NCI-H2196 (cell line): ENCODE measurements at regions not wholly inside any gene's neighbourhood (a gene's known extent, or its start where the extent isn't known, plus 50 kb on each side); places are given as distances from the start of the nearest gene placed in this dataset.
"Not testable (repeated sequence)": the region's sequence is repeated elsewhere in the genome, so short reads cannot be mapped to it uniquely, and the experiment has no call there.

ENCODE experiments used
- DNase-seq: peaks from one replicate; lab custom pipeline; 2025; ENCODE audit not compliant: unreplicated experiment; lab: John Stamatoyannopoulos, UW

DNA sequence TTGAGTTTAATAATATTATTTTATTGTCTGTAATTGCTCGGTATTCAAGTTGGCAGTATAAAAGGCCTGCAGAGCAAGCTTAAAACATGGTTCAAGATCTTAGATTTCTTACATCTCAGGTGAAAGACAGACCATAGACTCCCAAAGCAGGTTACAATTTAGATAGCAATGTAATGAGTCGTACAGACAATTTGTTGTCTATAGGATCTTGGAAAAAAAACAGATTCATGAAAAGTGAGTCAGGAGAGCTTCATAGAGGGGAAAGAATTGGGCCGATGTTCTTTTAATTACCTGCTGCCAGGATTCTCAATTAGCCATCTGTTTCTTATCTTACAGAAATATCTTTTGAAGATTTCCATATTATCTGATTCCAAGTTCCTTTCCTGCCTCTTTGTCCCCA, 111.5 kb upstream of the IKBKE start:
- DNase-seq, result not testable (repeated sequence)

DNA sequence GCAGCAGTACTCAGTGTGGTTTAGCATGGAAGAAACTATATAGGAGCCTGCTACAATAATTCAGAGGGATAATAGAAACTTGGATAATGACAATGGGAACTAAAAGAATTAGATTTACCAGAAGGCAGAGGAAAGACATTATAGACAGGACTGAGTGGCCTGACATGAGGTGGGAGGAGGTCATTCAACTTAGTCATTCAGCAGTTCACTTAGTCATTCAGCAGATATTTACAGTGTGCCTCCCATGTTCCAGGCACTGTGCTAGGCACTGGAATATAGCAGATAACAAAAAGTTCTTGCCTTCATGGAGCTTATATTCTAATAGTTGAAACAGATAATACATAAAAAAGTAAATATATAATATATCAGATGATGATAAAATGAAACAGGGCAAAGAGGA, 110.9 kb upstream of the IKBKE start:
- not testable (repeated sequence) for DNase-seq

DNA sequence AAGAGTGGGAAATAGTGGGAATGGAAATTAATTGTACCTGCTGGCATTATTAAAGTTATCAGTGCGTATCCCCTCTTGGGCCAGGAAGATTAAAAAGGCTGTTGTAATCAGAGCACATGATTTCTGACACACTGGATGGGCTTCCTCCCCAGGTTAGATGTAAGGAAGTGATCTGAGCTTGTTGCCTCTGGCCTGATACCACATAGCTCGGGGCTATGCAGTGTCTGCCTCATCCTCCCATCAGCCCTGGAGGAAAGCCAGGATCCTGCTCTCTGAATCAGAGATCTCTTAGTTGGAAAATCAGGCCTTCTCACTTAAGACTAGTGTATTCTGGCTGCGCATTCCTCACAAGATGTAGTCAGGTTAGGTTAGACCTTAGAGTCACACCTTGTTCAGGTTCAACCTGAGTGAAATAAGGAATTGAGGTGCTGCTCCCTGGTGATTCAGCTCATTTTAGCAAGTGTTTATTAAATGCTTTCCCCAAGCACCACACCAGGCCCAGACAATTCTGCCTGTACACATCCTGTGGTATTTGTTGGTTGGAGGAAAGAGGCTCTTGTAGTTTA, 108.2 kb upstream of the IKBKE start:
- not testable (repeated sequence) for DNase-seq

DNA sequence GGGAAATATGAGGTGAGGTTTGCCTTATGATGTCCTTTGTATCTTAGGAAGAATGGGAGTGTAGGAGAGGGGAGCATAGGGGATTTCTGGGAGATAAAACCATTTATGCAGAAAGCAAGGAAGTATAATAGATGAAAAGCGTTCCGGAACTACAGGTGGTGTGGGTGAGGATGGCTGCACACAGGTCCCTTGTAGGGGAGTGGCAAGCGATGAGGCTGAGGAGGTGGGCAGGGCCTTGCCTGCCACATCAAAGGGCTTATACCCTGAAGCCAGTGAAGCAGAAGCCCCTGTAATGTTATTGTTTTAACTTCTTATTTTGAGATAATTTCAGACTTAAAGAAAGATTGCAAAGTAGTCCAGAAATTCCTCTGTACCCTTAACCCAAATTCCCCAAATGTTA, 107.3 kb upstream of the IKBKE start:
- DNase-seq, result not testable (repeated sequence)

DNA sequence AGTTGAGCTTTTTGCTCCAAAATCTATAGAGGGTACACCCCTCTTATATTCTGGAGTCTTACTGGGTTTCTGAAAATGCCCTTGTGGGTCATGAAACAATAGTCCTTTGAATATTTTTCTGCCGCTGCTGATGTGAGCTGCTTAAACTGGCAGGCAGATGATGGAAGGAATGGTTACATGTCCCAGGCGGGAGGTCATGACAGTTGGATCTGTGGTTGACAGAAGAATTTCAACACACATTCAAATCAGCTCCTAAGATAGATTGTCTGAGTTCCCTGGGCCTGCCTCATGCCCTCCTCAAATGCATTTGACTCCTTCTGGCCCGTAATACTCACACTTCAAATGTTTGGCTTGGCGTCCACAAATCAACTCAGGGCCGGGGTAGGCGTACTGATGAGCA, 105.0 kb upstream of the IKBKE start:
- not testable (repeated sequence) for DNase-seq

DNA sequence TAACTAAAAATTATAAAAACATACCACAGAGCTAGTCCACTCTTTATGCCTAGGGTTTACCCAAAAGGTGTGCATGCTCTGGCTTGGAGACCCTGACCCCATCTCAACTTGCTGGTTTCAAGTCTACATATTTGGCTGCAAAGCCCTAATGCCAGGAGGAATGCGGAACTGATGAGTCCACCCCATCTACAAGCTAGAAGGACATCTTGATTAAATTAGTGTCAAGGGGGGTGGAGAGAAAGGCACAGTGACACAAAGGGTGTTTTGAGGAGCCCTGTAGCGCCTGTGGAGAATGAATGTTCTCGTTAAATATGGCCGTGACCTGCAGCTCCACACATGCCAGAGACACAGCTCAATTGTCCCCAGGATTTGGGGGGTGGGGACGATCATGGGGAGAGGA, 104.1 kb upstream of the IKBKE start:
- not testable (repeated sequence) for DNase-seq

DNA sequence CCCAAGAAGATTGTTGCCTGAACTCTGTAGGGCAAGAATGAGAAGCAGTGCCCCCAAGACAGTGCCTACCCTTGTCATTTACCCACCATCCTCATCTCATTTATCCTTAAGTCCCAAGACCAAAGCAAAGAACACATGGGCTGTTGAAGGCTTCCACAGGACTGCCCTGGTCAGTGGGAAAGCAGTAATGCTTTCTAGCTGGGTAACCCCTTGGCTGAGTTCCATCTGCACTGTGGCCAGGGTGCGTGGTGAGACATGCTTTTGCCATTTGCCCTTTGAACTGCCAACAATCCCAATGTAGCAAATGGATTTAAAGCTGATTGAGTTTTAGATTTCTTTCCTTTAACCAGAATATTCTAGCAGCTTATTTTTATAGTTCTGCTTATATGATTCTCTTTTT, 103.5 kb upstream of the IKBKE start:
- DNase-seq, result not testable (repeated sequence)

DNA sequence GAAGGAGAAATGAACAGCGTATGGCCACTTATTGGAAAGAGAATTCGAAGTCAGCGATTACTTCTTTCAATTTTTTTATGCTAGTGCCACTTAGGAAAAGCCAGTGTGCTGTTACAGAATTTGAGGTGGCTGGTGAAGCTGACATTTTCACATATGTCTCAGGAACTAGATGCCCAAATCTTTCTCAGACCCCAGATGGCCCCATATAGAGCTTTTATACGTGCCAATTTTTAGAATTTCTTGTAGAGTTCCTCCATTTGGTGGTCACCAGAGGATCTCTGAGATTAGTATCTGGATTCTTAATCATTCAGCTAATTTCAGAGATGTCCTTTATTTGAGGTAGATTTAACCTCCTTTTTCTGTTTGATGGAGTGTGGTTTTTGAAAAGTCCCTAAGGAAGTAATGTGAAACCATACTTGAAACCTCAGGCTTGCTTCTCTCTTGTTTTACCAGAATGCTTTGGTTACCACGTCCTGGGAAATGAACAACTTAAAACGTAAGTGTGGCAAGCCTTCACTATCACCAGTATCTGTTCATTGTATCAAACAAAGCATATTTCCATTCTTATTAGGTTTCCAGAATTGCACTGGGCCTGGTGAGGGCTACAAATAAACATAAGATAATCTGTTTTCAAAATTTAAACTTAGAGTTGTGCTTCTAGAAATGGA, 102.2 kb upstream of the IKBKE start:
- DNase-seq, result not testable (repeated sequence)

DNA sequence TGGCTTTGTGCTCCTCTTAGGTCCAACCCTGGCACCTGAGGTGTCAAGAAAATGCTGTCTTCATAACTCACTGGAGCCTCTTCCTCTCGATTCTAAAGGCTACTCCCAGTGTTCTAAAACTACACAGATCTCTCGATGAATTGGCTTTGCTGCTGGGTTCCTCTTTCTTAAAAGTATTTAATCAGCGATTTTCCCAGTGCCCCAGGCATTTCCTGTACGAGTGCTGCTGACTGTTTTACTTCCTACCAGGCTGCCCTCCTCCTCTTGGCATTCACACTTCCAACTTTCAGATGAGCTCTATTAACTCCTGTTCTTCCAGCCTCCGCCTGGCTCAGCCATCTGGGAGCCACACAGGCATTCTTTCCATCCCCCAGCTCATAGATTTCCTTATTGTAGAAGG, 95.6 kb upstream of the IKBKE start:
- DNase-seq, result not testable (repeated sequence)

DNA sequence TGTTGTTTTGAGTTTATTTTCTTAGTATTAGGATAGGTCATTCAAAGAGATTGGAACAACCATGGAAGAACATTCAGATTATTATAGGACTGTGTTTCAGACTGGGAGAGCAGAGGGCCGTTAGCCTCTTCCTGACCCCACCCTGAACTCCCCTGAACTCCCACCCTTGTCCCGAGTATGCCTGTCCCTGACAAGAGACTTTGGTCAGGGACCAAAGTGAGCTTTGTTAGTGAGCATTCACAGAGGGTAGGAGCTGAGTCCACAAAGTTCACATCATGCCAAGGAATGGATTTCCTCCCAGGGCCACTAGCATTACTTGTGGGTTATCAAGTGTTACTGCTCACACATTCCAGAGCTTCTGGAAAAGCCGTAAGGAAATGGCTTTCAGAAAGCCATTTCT, 94.7 kb upstream of the IKBKE start:
- not testable (repeated sequence) for DNase-seq

DNA sequence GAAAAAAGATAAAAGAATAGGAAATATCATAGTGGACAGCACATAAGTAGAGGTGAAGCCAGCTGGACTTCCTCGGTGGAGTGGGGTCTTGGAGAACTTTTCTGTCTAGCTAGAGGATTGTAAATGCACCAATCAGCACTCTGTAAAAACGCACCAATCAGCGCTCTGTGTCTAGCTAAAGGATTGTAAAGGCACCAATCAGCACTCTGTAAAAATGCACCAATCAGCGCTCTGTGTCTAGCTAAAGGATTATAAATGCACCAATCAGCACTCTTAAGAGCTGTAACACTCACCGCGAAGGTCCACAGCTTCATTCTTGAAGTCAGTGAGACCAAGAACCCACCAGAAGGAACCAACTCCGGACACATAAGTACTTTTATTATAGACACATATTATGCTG, 91.8 kb upstream of the IKBKE start:
- not testable (repeated sequence) for DNase-seq

DNA sequence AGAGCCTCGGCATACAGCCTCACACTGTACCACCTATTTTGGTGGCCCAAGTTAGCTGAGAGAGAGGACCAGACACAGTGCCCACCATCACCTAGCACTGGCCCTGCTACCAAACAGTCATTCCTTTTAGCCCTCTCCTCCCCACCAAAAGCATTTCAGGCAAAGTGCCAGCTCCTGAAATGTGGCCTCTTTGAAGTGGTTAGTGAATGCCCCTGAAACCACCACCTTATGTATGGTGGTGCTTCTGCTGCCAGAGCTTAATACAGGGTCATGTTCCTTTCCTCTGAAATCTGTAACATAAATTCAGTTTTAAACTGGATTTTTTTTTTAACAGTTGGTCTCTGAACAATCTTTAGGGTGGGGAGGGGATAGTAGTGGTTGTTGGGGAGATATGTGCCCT, 91.0 kb upstream of the IKBKE start:
- not testable (repeated sequence) for DNase-seq

DNA sequence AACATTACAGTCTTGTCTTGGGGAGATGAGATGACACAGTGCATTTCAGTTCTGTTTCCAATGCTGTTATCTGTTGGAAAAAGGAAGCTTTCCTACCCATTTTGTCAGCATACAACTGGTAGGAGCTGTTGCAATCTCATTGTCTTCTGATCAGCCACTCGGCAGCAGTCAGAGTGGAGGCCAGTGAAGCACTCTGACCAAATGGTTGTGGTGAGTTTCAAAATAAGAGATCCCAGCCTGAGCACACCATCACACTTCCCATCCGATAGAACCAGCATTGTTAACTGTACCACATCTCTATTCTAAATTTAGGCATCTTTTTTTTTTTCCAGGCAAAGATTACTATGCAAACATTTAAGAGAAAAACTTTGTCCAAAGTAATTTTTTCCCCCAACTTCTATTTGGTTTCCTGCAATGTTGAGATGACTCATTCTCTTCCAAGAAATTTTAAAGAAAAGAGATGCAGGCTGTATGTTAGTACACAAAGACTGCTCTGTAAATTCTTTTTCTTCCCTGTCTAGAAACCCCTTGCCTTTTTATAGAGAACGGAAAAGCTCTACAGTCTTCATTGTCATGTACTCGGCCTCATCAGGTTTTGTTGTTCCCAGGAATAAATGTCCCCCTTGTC, 90.0 kb upstream of the IKBKE start:
- DNase-seq, result not testable (repeated sequence)

DNA sequence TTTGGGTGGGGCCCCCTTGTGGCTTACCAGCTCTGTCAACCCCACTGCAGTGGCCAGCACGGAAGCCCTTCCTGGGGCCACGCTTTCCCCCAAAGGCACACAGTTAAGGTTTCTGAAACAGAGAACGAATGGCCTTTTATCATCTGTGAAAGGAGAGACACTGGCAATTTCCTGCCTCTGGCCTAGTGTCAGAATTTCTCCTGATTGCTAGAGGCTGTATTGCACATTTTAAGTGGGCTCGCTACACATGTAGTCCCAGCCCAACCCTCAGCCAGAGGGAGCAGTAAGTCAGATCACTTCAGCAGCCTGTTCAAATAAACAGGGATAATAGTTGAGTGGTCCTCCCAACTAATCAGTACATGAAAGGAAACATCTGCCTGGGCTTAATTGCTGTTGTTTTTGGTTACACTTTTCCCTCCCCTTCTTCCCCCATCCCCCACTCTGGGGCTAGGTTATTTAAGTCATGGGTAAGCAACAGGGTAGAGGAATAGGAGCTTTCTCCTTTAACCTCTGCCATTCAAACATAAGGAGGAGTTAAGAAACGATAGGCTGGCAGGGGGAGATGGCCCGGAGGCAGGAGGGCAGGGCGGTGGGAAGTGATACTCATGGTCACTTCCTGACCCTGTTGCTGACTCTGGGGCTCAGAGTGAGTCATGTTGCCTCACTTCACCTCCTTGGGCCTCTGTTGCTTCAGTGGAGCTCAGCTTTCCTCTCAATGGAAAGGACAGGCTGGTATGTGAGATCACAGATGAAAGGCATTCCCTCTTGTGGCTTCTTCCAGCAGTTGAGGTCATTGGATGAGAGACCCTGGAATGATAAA, 89.3 kb upstream of the IKBKE start:
- DNase-seq, result peak; percentile 15

DNA sequence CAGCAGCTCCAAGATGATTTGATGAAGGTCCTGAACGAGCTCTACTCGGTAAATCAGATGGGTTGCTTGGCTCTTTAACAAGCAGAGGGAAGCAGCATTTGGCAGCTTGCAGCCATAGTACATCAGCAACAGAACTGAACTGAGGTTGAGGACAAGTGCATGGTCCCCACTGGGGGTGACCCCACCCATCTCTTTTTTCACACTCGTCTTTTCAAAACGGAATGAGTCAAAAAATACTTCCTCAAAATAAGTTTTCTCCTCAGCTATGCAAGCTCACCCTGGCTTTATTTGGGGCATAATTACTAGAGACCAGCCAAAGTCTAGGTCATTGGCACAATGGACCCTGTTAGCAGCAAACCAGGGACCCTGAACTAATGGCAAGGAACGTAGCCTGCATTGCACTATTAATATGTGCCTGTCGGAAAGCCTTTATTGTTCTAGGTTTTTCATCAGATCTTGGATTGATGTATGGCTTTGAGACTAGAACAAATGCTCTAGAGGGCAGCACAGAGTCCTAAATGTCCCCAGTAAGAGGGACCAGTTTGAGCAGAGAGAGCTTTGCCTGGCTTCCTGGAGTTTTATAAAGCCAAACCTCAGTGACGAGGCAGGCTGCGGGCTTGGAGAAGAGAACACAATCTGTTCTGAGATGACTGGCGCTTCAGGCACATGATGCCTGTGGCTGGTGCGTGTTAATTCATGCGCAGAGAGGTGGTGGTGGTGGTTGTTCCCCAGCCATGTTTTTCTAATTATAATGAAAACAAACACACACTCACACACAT, 86.1 kb upstream of the IKBKE start:
- DNase-seq, result peak; percentile 19

DNA sequence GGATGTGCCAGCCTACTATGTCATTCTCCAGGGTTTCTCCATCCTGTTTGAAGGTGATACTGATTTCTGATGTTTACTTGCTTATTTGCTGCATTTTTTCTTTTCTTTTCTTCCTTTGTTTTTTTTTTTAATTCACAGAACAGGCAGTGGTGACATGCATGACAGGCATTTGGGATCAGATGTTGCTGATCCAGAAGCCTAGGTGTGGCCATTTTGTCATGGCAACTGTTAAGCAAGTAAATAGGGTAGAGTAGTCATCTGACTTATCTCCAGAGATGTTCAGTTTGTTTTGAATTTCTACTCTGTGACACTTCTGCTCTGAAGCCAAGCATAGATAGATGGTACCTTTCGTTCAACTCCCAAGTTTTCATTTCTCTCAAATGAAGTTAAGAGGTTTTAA, 85.4 kb upstream of the IKBKE start:
- not testable (repeated sequence) for DNase-seq

DNA sequence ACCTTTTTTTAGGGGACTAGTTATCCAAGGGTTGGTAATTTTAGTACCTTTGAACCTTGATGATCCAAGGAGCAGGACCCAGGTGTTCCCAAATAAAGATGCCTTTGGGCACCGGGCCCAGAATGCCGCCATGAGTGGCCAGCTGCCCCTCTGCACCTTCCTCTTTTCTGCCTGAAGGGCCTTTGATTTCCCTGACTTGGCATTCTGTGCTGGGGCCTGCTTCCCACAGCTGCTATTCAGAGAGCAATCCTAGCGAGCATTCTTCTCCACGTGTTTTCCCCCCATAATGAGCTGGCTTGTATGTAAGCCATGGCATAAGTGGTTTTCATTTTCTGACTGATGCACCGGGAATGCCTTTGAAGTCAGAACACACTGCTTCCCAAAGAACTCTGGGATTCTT, 82.6 kb upstream of the IKBKE start:
- not testable (repeated sequence) for DNase-seq

DNA sequence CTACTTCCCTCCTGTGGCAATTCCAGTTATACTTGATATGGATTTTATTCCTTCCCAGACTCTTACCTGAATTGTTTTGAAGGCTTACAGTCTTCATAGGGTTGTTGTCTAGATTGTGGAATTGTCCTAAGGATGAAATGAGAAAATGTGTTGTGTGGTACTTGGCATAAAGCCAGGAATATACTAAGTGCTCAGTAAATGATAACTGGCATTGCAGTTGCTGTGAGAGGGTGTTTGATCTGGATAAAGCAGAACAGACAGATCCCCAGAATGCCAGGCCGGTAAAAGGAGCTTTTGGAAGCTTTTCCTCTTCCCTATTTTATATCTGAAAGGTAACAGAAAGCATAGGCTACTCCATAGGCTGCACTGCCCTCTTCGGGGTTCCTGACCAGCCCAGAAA, 78.4 kb upstream of the IKBKE start:
- DNase-seq, result not testable (repeated sequence)

DNA sequence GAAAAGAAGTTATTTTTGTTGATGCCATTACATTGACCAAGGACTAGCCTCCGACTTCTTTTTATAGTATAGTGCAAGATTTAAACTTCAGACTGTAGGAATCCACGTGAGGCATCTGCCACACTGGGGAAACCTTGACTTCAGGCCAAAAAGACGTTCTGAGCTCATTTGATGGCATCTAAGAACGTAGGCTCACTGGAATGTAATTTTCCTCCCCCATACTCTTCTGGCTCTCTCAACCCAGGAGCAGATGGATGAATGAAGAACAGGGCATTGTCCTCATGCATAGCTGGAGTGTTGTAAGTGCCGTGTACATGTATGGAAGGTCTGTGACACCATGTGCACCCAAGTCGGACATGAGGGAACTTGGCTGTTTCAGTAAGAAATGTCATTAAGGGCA, 72.8 kb upstream of the IKBKE start:
- not testable (repeated sequence) for DNase-seq

DNA sequence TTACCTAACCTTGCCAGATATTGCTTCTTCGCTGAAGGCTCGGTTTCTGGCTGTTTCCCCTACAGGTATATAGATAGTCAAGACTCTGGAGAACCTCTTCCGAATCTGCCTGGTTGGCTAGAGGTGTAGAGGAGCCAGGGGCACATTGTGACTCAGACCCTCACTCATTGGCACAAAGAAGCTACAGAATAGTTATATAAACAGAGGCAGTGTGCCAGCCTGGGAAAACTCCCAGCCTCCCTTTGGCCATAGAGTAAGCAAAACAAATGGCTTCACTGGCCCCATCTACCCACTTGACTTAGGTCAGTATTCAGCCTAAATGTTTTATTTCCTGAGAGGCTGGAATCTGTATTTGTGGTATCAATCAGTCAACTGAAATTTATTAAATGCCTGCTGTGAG, 72.0 kb upstream of the IKBKE start:
- DNase-seq, result not testable (repeated sequence)
